ENCODE measurements at regions not wholly inside any gene's neighbourhood (a gene's known extent, or its start where the extent isn't known, plus 50 kb on each side); places are given as distances from the start of the nearest gene placed in this dataset.
"Not testable (repeated sequence)": the region's sequence is repeated elsewhere in the genome, so short reads cannot be mapped to it uniquely, and the experiment has no call there.

GRCh38 chr10:30550967-30551815 is 78.4 kb downstream of the LYZL2 start:
- Mint-ChIP-seq H3K4me3 (no peak overlapping the region), H3K27ac (no peak overlapping the region), H3K4me1 (peaks cover 30% of the 10 kb centered on the region), H3K36me3 (ENCODE audit: low read depth) (no peaks in the 10 kb centered on the region; the same call in 2 of the 3 replicates), H3K9me3 (no peaks in the 10 kb centered on the region; the same call in 2 of the 3 replicates), H3K27me3 (ENCODE audit: insufficient read depth, low read depth, poor library complexity) (peaks cover 11% of the 10 kb centered on the region)
- Histone ChIP-seq H2AFZ (no peak overlapping the region), H3K4me1 (ENCODE audit: insufficient read depth) (peaks cover 17% of the 10 kb centered on the region), H3K36me3 (ENCODE audit: insufficient read depth) (no peaks in the 10 kb centered on the region), H4K20me1 (replicated peaks; ENCODE audit: insufficient read depth) (no peaks in the 10 kb centered on the region; the same call in 1 of the 2 replicates), H3F3A (replicated peaks; ENCODE audit: low read depth) (peaks cover 8% of the 10 kb centered on the region; the same call in 1 of the 2 replicates), H3K4me3 (no peak overlapping the region), H3K4me2 (no peak overlapping the region), H3K79me2 (replicated peaks; ENCODE audit: insufficient read depth) (no peaks in the 10 kb centered on the region), H3K27ac (ENCODE audit: low read depth) (no peak overlapping the region), H3K27me3 (ENCODE audit: insufficient read depth) (no peaks in the 10 kb centered on the region), H3K9me2 (ENCODE audit: insufficient read depth) (peaks cover 6% of the 10 kb centered on the region; the same call in 1 of the 2 replicates)
- ATAC-seq (no peak), DNase-seq (ENCODE audit: low spot score) (no peak)
- TF ChIP-seq CTCF (conservative IDR thresholded peaks at IDR 0.05; ENCODE audit: low read depth in 2 of 2): no peak
- no peak for TF ChIP-seq ZNF331 (CRISPR knock-in tag; IDR thresholded peaks at IDR 0.05; ENCODE audit: low read depth)
- TF ChIP-seq ZNF462 (CRISPR knock-in tag; IDR thresholded peaks at IDR 0.05): no peak

- H3K27me3 ChIP-seq (ENCODE audit: insufficient read depth); H3K79me2 ChIP-seq (replicated peaks; ENCODE audit: insufficient read depth); H3F3A ChIP-seq (replicated peaks; ENCODE audit: low read depth); H3K9me3 Mint-ChIP-seq; H3K27ac Mint-ChIP-seq; H3K4me3 ChIP-seq; ATAC-seq; H3K9me2 ChIP-seq (ENCODE audit: insufficient read depth); H3K4me2 ChIP-seq; H3K4me1 ChIP-seq (ENCODE audit: insufficient read depth); DNase-seq (ENCODE audit: low spot score); H4K20me1 ChIP-seq (replicated peaks; ENCODE audit: insufficient read depth); H3K4me3 Mint-ChIP-seq; H3K36me3 ChIP-seq (ENCODE audit: insufficient read depth); H2AFZ ChIP-seq; H3K27ac ChIP-seq (ENCODE audit: low read depth); H3K36me3 Mint-ChIP-seq (ENCODE audit: low read depth): not testable (repeated sequence)
- H3K4me1 Mint-ChIP-seq: peaks cover 23% of the 10 kb centered on the region
- H3K27me3 Mint-ChIP-seq (ENCODE audit: insufficient read depth, low read depth, poor library complexity): peaks cover 11% of the 10 kb centered on the region
Measured at GRCh38 chr10:30549134-30549687, 80.3 kb downstream of the LYZL2 start.
